Inflammatory macrophage treated with lipopolysaccharide for 4 hours (primary cell): ENCODE measurements at regions not wholly inside any gene's neighbourhood (a gene's known extent, or its start where the extent isn't known, plus 50 kb on each side); places are given as distances from the start of the nearest gene placed in this dataset.
"Not testable (repeated sequence)": the region's sequence is repeated elsewhere in the genome, so short reads cannot be mapped to it uniquely, and the experiment has no call there.

ENCODE experiments used
- DNase-seq: peaks from one replicate; pipeline ENCODE4 v3.0.0-alpha.2; 2020

GRCh38 chr1:113269168-113269963 lies 120.9 kb upstream of the MAGI3 start:
- no peak for DNase-seq

GRCh38 chr1:113271039-113271438 lies 119.3 kb upstream of the MAGI3 start:
- DNase-seq, result no peak

GRCh38 chr1:113275083-113275482 lies 115.2 kb upstream of the MAGI3 start:
- DNase-seq, result no peak

GRCh38 chr1:113275691-113276090 lies 114.6 kb upstream of the MAGI3 start:
- DNase-seq, result no peak

GRCh38 chr1:113276507-113276906 lies 113.8 kb upstream of the MAGI3 start:
- DNase-seq, result no peak

- DNase-seq, result no peak
Measured at GRCh38 chr1:113278371-113278770, 111.9 kb upstream of the MAGI3 start.

GRCh38 chr1:113278777-113279176 lies 111.5 kb upstream of the MAGI3 start:
- no peak for DNase-seq

GRCh38 chr1:113279776-113280391 lies 110.4 kb upstream of the MAGI3 start:
- no peak for DNase-seq

- no peak for DNase-seq
Measured at GRCh38 chr1:113280581-113280980, 109.7 kb upstream of the MAGI3 start.

- DNase-seq, result no peak
Measured at GRCh38 chr1:113281550-113281949, 108.8 kb upstream of the MAGI3 start.

GRCh38 chr1:113282008-113282892 lies 108.1 kb upstream of the MAGI3 start:
- DNase-seq, result no peak

- no peak for DNase-seq
Measured at GRCh38 chr1:113282893-113283285, 107.4 kb upstream of the MAGI3 start.

- no peak for DNase-seq
Measured at GRCh38 chr1:113283914-113284313, 106.4 kb upstream of the MAGI3 start.

GRCh38 chr1:113286156-113286555 lies 104.2 kb upstream of the MAGI3 start:
- DNase-seq, result no peak

- DNase-seq, result no peak
Measured at GRCh38 chr1:113291777-113292602, 98.3 kb upstream of the MAGI3 start.

GRCh38 chr1:113292603-113293255 lies 97.6 kb upstream of the MAGI3 start:
- DNase-seq, result no peak

- no peak for DNase-seq
Measured at GRCh38 chr1:113293256-113293626, 97.1 kb upstream of the MAGI3 start.

GRCh38 chr1:113297749-113298148 lies 92.6 kb upstream of the MAGI3 start:
- no peak for DNase-seq

GRCh38 chr1:113298941-113299340 lies 91.4 kb upstream of the MAGI3 start:
- no peak for DNase-seq

GRCh38 chr1:113302636-113303035 lies 87.7 kb upstream of the MAGI3 start:
- DNase-seq, result no peak

- no peak for DNase-seq
Measured at GRCh38 chr1:113303267-113303666, 87.0 kb upstream of the MAGI3 start.

- not testable (repeated sequence) for DNase-seq
Measured at GRCh38 chr1:113305029-113305428, 85.3 kb upstream of the MAGI3 start.
